HEK293T (cell line): ENCODE measurements at regions not wholly inside any gene's neighbourhood (a gene's known extent, or its start where the extent isn't known, plus 50 kb on each side); places are given as distances from the start of the nearest gene placed in this dataset.

Experiments used
- FOXA1 ChIP-seq: fragments of 450-650 bp; IDR thresholded peaks from 2 replicates; pipeline ENCODE4 v1.6.1; 2016; ENCODE audit warnings: mild to moderate bottlenecking
- FOXM1 ChIP-seq: fragments of 450-650 bp; IDR thresholded peaks from 2 replicates; pipeline ENCODE4 v1.6.1; 2017; ENCODE audit warnings: mild to moderate bottlenecking, borderline replicate concordance
- PKNOX1 ChIP-seq: fragments of 450-650 bp; IDR thresholded peaks from 2 replicates; pipeline ENCODE4 v1.6.1; 2016
- SP1 ChIP-seq: fragments of 450-650 bp; IDR thresholded peaks from 2 replicates; pipeline ENCODE4 v1.6.1; 2017
- SUZ12 ChIP-seq: fragments of 450-650 bp; IDR thresholded peaks from 2 replicates; pipeline ENCODE4 v1.6.1; 2016; ENCODE audit warnings: mild to moderate bottlenecking
- ZNF384 ChIP-seq: fragments of 450-650 bp; IDR thresholded peaks from 2 replicates; pipeline ENCODE4 v1.6.1; 2016

DNA sequence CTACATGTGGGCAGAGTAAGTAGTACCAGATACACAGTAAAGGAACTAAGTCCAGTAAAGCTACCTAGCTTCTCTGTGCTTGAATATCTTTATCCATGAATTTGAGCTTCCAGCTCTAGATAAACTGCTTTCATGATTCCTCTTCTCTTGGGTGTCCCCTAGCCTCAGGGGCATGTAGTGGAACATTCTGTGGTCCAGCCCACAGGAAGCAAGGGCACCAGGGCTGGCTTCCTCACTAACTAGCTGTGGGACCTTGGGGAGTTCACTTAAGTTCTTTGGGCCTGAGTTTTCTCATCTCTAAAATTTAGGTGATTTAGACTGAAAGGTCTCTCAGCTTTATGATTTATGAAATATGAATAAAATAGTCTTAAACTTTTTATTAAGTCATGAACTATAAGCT is 185.7 kb downstream of the KATNAL1 start:
- TF ChIP-seq FOXM1 (no peak), ZNF384 (no peak), PKNOX1 (no peak), SUZ12 (no peak), SP1 (no peak), FOXA1 (no peak)
